B cell (primary cell): ENCODE measurements at regions not wholly inside any gene's neighbourhood (a gene's known extent, or its start where the extent isn't known, plus 50 kb on each side); places are given as distances from the start of the nearest gene placed in this dataset.

ENCODE experiments used
- ATAC-seq: fragments of 200-7000 bp; cut with Tn5 transposase; one replicate; pipeline ENCODE4 v1.10.0; 2021; ENCODE audit warnings: low read depth, mild to moderate bottlenecking, moderate number of reproducible peaks, moderate library complexity
- CTCF ChIA-PET: fragments of 350-600 bp; sonication (Branson Sonifier 250); formaldehyde crosslinking; loops from one replicate; lab custom pipeline; 2021; ENCODE audit warnings: antibody characterized with exemption, inconsistent platforms; lab: Charles Lee
- POLR2A ChIA-PET: fragments of 350-600 bp; sonication (Branson Sonifier 250); formaldehyde crosslinking; loops from one replicate; lab custom pipeline; 2021; ENCODE audit warnings: antibody characterized with exemption; lab: Charles Lee
- DNase-seq: peaks from one replicate; pipeline ENCODE4 v3.0.0; 2013
- H2AFZ ChIP-seq: 2 replicates; pipeline ENCODE4 v1.6.1; 2012; ENCODE audit warnings: mild to moderate bottlenecking, low read depth, low read length; ENCODE audit not compliant: insufficient read depth, poor library complexity, severe bottlenecking
- H3K27ac ChIP-seq, 2 donors: 1 replicate in 1 of 2; 2 replicates in 1 of 2; pipeline ENCODE4 v1.5.1; 2012 to 2013; ENCODE audit warnings: low read length in 2 of 2, mild to moderate bottlenecking in 2 of 2, moderate library complexity in 1 of 2
- H3K27me3 ChIP-seq, 4 experiments: fragments of 200-600 bp in 1 of 4; sonication (generic) in 1 of 4; replicated peaks in 1 of 4; 1 replicate in 2 of 4; 2 replicates in 2 of 4; pipeline versions ENCODE4 v1.6.1 to v1.7.0; 2013 to 2016; ENCODE audit warnings: low read length in 3 of 4, mild to moderate bottlenecking in 2 of 4, mixed read lengths in 1 of 4, moderate library complexity in 1 of 4; ENCODE audit not compliant: insufficient read depth in 4 of 4, control insufficient read depth in 3 of 4; ENCODE audit errors: control extremely low read depth in 1 of 4
- H3K36me3 ChIP-seq, 2 experiments: replicated peaks in 1 of 2; 1 replicate in 1 of 2; 2 replicates in 1 of 2; pipeline versions ENCODE4 v1.6.1 to v1.7.1; 2013; ENCODE audit warnings: low read length in 1 of 2; ENCODE audit not compliant: insufficient read depth in 2 of 2, control insufficient read depth in 1 of 2; ENCODE audit errors: control extremely low read depth in 1 of 2, extremely low read depth in 1 of 2
- H3K4me1 ChIP-seq, 2 donors: fragments of 200-600 bp in 1 of 2; sonication (generic) in 1 of 2; 1 replicate in 1 of 2; 2 replicates in 1 of 2; pipeline versions ENCODE4 v1.5.1 to v1.6.1; 2013 to 2017; ENCODE audit warnings: low read length in 2 of 2; ENCODE audit not compliant: control insufficient read depth in 2 of 2, insufficient read depth in 2 of 2
- H3K4me2 ChIP-seq: replicated peaks from 2 replicates; pipeline ENCODE3; 2012; ENCODE audit warnings: mild to moderate bottlenecking, low read depth, low read length; ENCODE audit not compliant: poor library complexity, severe bottlenecking
- H3K4me3 ChIP-seq, 5 experiments: fragments of 200-600 bp in 1 of 5; sonication (generic) in 1 of 5; 1 replicate in 3 of 5; 2 replicates in 2 of 5; pipeline versions ENCODE4 v1.5.1 to v1.7.0; 2011 to 2016; ENCODE audit warnings: low read length in 4 of 5, mild to moderate bottlenecking in 4 of 5, low read depth in 2 of 5, control low read depth in 1 of 5, moderate library complexity in 1 of 5; ENCODE audit not compliant: insufficient read depth in 1 of 5; ENCODE audit errors: control extremely low read depth in 1 of 5, extremely low read depth in 1 of 5
- H3K79me2 ChIP-seq: fragments of 200-600 bp; sonication (generic); one replicate; pipeline ENCODE4 v1.6.0; 2016; ENCODE audit warnings: low read length; ENCODE audit not compliant: control insufficient read depth, insufficient read depth
- H3K9ac ChIP-seq: fragments of 200-600 bp; sonication (generic); 2 replicates; pipeline ENCODE4 v1.6.1; 2017; ENCODE audit warnings: mild to moderate bottlenecking, low read length, moderate library complexity
- H3K9me3 ChIP-seq, 3 donors: one replicate each; pipeline versions ENCODE4 v1.6.1 to v1.7.1; 2013; ENCODE audit warnings: low read length in 2 of 3; ENCODE audit not compliant: control insufficient read depth in 2 of 3, insufficient read depth in 1 of 3; ENCODE audit errors: control extremely low read depth in 1 of 3
- H4K20me1 ChIP-seq: 2 replicates; pipeline ENCODE4 v1.6.0; 2012; ENCODE audit warnings: mild to moderate bottlenecking, low read length; ENCODE audit not compliant: insufficient read depth, control insufficient read depth, poor library complexity, severe bottlenecking
- H3K27ac Mint-ChIP-seq: one replicate; pipeline ENCODE4 v1.8.0; 2021; ENCODE audit warnings: mixed read lengths
- H3K27me3 Mint-ChIP-seq: one replicate; pipeline ENCODE4 v1.8.0; 2021; ENCODE audit warnings: mixed read lengths
- H3K4me1 Mint-ChIP-seq: one replicate; pipeline ENCODE4 v1.8.0; 2021; ENCODE audit warnings: mixed read lengths
- H3K4me3 Mint-ChIP-seq: one replicate; pipeline ENCODE4 v1.8.0; 2021; ENCODE audit warnings: mixed read lengths
- H3K9me3 Mint-ChIP-seq: one replicate; pipeline ENCODE4 v1.8.0; 2022; ENCODE audit warnings: mixed read lengths; ENCODE audit not compliant: insufficient read depth
- EZH2 ChIP-seq: IDR thresholded peaks from 2 replicates; pipeline ENCODE4 v1.6.1; 2012; ENCODE audit warnings: borderline replicate concordance, low read depth, mild to moderate bottlenecking, moderate library complexity, low read length; ENCODE audit not compliant: insufficient read depth, poor library complexity, severe bottlenecking
- WGBS: methylation state at CpG from one replicate; pipeline ENCODE4 v1.1.5; 2013; ENCODE audit warnings: missing lambda C conversion rate; ENCODE audit not compliant: insufficient coverage; 5-methylcytosine and 5-hydroxymethylcytosine counted together
- intact Hi-C: fragments of 100-400 bp; cut with micrococcal nuclease; formaldehyde crosslinking; loops from one replicate; pipeline ENCODE4 v1.10.0; 2022
- TF ChIP-seq, protein P1 (sequence below): fragments of 200-600 bp; IDR thresholded peaks from one replicate; pipeline ENCODE4 v1.8.0; 2022; ENCODE audit warnings: antibody characterized with exemption, mild to moderate bottlenecking

DNA sequence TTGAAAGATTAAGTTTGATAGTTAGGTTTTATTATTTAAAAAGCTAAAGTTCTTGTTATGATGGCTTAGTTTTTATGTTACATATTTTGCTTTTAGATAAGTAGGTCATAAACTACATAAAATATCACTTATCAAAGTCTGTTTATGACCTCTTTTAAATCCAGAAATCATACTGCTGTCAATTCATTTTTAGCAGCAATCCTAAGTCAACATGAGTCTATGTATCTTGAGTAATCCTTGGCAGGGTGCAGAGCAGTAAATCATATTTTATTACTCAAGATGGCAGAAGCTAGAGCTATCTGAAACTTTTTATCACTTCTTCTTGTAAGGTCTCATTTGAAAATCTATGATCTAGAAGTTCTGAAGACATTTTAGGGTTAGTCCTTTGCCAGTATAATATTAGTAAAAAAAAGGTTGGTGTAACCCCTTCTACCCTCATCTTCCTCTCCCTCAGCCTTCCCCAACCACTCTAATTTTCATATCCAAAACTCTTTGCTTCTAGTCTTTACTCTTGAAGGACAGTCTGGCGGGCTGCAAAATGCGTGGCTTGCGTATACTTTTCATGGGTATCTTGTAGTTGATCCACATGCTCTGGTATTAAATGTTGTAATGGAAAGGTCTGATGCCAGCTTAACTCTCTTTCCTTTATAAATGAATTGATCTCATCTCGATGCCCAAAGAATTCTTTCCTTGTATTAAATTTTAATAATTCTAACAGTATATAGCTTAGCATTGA lies 134.0 kb upstream of the THRB start:
- Histone ChIP-seq H3K27me3 (peaks cover 0 to 3% (median 0%) of the 10 kb centered on the region in 4 experiments), H3K4me2 (no peak overlapping the region), H3K27ac (no peak overlapping the region), H3K4me3 (no peak overlapping the region), H3K4me1 (no peaks in the 10 kb centered on the region), H3K36me3 (no peaks in the 10 kb centered on the region), H3K9me3 (no peaks in the 10 kb centered on the region), H4K20me1 (no peaks in the 10 kb centered on the region), H2AFZ (no peak overlapping the region), H3K79me2 (no peaks in the 10 kb centered on the region), H3K9ac (no peak overlapping the region)
- POLR2A ChIA-PET: no interaction called here
- no peaks in the 10 kb centered on the region for H3K4me1 Mint-ChIP-seq
- no peak overlapping the region for H3K4me3 Mint-ChIP-seq
- no CpG with 5 or more reads among the region's 4 CpGs for WGBS
- CTCF ChIA-PET: interaction anchor here (0.6 to 1.2 kb wide), 2 partner anchors 9 kb away, joined by 3 read pairs; no protein-coding TSS in a partner anchor
- H3K27me3 Mint-ChIP-seq: peaks cover 13% of the 10 kb centered on the region
- TF ChIP-seq, protein P1, sequence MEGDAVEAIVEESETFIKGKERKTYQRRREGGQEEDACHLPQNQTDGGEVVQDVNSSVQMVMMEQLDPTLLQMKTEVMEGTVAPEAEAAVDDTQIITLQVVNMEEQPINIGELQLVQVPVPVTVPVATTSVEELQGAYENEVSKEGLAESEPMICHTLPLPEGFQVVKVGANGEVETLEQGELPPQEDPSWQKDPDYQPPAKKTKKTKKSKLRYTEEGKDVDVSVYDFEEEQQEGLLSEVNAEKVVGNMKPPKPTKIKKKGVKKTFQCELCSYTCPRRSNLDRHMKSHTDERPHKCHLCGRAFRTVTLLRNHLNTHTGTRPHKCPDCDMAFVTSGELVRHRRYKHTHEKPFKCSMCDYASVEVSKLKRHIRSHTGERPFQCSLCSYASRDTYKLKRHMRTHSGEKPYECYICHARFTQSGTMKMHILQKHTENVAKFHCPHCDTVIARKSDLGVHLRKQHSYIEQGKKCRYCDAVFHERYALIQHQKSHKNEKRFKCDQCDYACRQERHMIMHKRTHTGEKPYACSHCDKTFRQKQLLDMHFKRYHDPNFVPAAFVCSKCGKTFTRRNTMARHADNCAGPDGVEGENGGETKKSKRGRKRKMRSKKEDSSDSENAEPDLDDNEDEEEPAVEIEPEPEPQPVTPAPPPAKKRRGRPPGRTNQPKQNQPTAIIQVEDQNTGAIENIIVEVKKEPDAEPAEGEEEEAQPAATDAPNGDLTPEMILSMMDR: no peak
- TF ChIP-seq EZH2: no peak
- H3K9me3 Mint-ChIP-seq: no peaks in the 10 kb centered on the region
- no peak overlapping the region for H3K27ac Mint-ChIP-seq
- DNase-seq (no peak), ATAC-seq (no peak)
- intact Hi-C loops: no loop called here

- Histone ChIP-seq H4K20me1 (no peaks in the 10 kb centered on the region), H3K4me1 (no peaks in the 10 kb centered on the region), H3K4me2 (no peak overlapping the region), H2AFZ (no peak overlapping the region), H3K27ac (no peak overlapping the region), H3K79me2 (no peaks in the 10 kb centered on the region), H3K36me3 (no peaks in the 10 kb centered on the region), H3K4me3 (no peak overlapping the region), H3K9ac (no peak overlapping the region), H3K9me3 (no peaks in the 10 kb centered on the region), H3K27me3 (no peaks in the 10 kb centered on the region)
- ATAC-seq (no peak), DNase-seq (no peak)
- Mint-ChIP-seq H3K27ac (no peak overlapping the region), H3K27me3 (peaks cover 2% of the 10 kb centered on the region), H3K4me1 (no peaks in the 10 kb centered on the region), H3K4me3 (no peak overlapping the region), H3K9me3 (no peaks in the 10 kb centered on the region)
- ChIA-PET POLR2A (no interaction called here), CTCF (no interaction called here)
- no peak for TF ChIP-seq EZH2
- TF ChIP-seq, protein P1: no peak
- intact Hi-C loops: no loop called here
Observed at GRCh38 chr3:24631481-24631880, 136.8 kb upstream of the THRB start.
